Omental fat pad (tissue), 3 donors: ENCODE measurements at regions not wholly inside any gene's neighbourhood (a gene's known extent, or its start where the extent isn't known, plus 50 kb on each side); places are given as distances from the start of the nearest gene placed in this dataset.

Experiments
- ATAC-seq: fragments of 150-250 bp; one replicate; pipeline ENCODE4 v1.9.1; 2016; ENCODE audit warnings: mild to moderate bottlenecking, moderate library complexity; ENCODE audit not compliant: low FRiP score
- DNase-seq: peaks from one replicate; pipeline ENCODE4 v3.0.0-alpha.2; 2019; ENCODE audit warnings: low spot score
- CTCF ChIP-seq, 3 donors: fragments of 450-650 bp; IDR thresholded peaks; one replicate each; pipeline ENCODE4 v1.5.1; 2016 to 2017; ENCODE audit warnings: antibody characterized with exemption in 3 of 3, mild to moderate bottlenecking in 3 of 3, moderate library complexity in 2 of 3

GRCh38 chr5:164772122-164772521 lies 1266.7 kb downstream of the MAT2B start:
- TF ChIP-seq CTCF (IDR thresholded peaks at IDR 0.05) = no peak
- ATAC-seq (no peak), DNase-seq (no peak)

GRCh38 chr5:164784230-164784629 lies 1278.8 kb downstream of the MAT2B start:
- TF ChIP-seq CTCF (IDR thresholded peaks at IDR 0.05) = no peak
- no peak for ATAC-seq

GRCh38 chr5:164798110-164798509 lies 1292.7 kb downstream of the MAT2B start:
- no peak for TF ChIP-seq CTCF (IDR thresholded peaks at IDR 0.05)
- ATAC-seq = no peak

More at GRCh38 chr5:164784230-164784629, 1278.8 kb downstream of the MAT2B start:
- DNase-seq = no peak

GRCh38 chr5:164799391-164799790 lies 1294.0 kb downstream of the MAT2B start:
- ATAC-seq = no peak
- TF ChIP-seq CTCF (IDR thresholded peaks at IDR 0.05) = no peak
- DNase-seq = no peak

More at GRCh38 chr5:164798110-164798509, 1292.7 kb downstream of the MAT2B start:
- DNase-seq = no peak

- ATAC-seq (no peak), DNase-seq (no peak)
- TF ChIP-seq CTCF (IDR thresholded peaks at IDR 0.05) = no peak
Measured at GRCh38 chr5:164801910-164802309, 1296.5 kb downstream of the MAT2B start.

- DNase-seq (no peak), ATAC-seq (no peak)
- no peak for TF ChIP-seq CTCF (IDR thresholded peaks at IDR 0.05)
Measured at GRCh38 chr5:164809821-164810220, 1304.4 kb downstream of the MAT2B start.

GRCh38 chr5:164818445-164818844 lies 1313.0 kb downstream of the MAT2B start:
- DNase-seq (no peak), ATAC-seq (no peak)
- no peak for TF ChIP-seq CTCF (IDR thresholded peaks at IDR 0.05)
